Colonic mucosa (tissue), 4 donors: ENCODE measurements at regions not wholly inside any gene's neighbourhood (a gene's known extent, or its start where the extent isn't known, plus 50 kb on each side); places are given as distances from the start of the nearest gene placed in this dataset.
A peak's percentile ranks its signal among the peaks of the same experiment; 100 is the strongest.

Experiments used
- DNase-seq: peaks from one replicate; pipeline ENCODE4 v3.0.0-alpha.2; 2020
- H3K27ac ChIP-seq: fragments of 200-600 bp; one replicate; pipeline ENCODE4 v1.8.0; 2021
- H3K27me3 ChIP-seq: fragments of 200-600 bp; one replicate; pipeline ENCODE4 v1.8.0; 2021
- H3K36me3 ChIP-seq: fragments of 200-600 bp; one replicate; pipeline ENCODE4 v1.8.0; 2021
- H3K4me1 ChIP-seq: fragments of 200-600 bp; one replicate; pipeline ENCODE4 v1.8.0; 2021; ENCODE audit warnings: mild to moderate bottlenecking
- H3K4me3 ChIP-seq: fragments of 200-600 bp; one replicate; pipeline ENCODE4 v1.8.0; 2021
- H3K9ac ChIP-seq, 2 donors: one replicate each; pipeline ENCODE4 v1.7.0; 2013; ENCODE audit warnings: control low read depth in 2 of 2, low read depth in 2 of 2, low read length in 2 of 2
- H3K9me3 ChIP-seq: fragments of 200-600 bp; one replicate; pipeline ENCODE4 v1.8.0; 2021
- intact Hi-C: fragments of 100-400 bp; cut with DNase I; formaldehyde crosslinking; loops from one replicate; pipeline ENCODE4 v1.14.1; 2022
- TF ChIP-seq, protein P1 (sequence below): fragments of 200-600 bp; IDR thresholded peaks from one replicate; pipeline ENCODE4 v1.8.0; 2022; ENCODE audit warnings: antibody characterized with exemption, mild to moderate bottlenecking
- donor health status: healthy.
- donor health status: DM: no; HTN: no; CAD: no.
- donor health status: DM: no; HTN: no; CAD: no.

DNA sequence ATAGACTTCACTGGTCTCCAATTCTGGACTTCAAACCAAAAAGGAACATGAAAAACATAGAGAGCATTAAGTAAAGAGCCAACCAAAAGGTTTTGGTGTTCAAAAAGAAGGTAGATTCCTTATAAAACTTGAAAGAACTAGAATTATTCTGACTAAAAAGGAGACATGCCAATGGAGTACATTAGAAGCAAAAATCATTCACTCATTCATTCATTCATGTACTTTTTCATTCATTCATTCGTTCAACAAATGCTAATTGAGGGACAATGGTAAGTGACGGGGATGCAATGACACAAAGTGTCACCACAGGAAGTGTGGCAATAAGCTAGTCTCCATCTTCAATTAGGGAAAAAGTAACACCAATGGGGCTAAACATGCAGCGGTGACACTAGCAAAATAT, 181.0 kb upstream of the ATP11B start:
- no peaks in the 10 kb centered on the region for H3K36me3 ChIP-seq
- H3K9me3 ChIP-seq = no peaks in the 10 kb centered on the region
- H3K4me3 ChIP-seq = no peak overlapping the region
- no peak overlapping the region for H3K27ac ChIP-seq
- no peak overlapping the region for H3K9ac ChIP-seq
- H3K4me1 ChIP-seq = peaks cover 4% of the 10 kb centered on the region
- no peak for DNase-seq
- TF ChIP-seq, protein P1, sequence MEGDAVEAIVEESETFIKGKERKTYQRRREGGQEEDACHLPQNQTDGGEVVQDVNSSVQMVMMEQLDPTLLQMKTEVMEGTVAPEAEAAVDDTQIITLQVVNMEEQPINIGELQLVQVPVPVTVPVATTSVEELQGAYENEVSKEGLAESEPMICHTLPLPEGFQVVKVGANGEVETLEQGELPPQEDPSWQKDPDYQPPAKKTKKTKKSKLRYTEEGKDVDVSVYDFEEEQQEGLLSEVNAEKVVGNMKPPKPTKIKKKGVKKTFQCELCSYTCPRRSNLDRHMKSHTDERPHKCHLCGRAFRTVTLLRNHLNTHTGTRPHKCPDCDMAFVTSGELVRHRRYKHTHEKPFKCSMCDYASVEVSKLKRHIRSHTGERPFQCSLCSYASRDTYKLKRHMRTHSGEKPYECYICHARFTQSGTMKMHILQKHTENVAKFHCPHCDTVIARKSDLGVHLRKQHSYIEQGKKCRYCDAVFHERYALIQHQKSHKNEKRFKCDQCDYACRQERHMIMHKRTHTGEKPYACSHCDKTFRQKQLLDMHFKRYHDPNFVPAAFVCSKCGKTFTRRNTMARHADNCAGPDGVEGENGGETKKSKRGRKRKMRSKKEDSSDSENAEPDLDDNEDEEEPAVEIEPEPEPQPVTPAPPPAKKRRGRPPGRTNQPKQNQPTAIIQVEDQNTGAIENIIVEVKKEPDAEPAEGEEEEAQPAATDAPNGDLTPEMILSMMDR = no peak
- H3K27me3 ChIP-seq = no peaks in the 10 kb centered on the region
- intact Hi-C loops = loop anchor here (10.0 kb wide), 1 partner anchor 358 kb away; no protein-coding TSS in a partner anchor

DNA sequence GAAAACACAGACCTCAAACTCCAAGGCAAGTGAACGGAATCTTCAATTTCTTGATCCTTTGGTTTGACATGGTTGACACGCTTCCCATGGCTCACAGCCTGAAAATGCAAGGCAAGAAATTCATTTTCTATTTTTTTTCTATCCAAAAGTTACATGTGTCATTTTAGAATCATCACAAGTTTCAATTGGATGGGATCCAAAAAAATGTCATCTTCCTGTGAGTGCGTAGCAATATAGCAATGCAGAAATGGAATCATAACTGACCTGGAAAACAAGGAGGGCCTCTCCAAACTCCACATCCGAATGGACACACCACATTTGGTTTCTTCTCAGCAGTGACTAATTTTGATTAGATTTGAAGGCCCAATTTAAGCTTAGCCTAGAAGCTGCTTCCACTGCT, 175.8 kb upstream of the ATP11B start:
- H3K4me3 ChIP-seq = no peak overlapping the region
- no peaks in the 10 kb centered on the region for H3K4me1 ChIP-seq
- H3K9ac ChIP-seq = no peak overlapping the region
- DNase-seq = no peak
- no peaks in the 10 kb centered on the region for H3K9me3 ChIP-seq
- H3K27me3 ChIP-seq = no peaks in the 10 kb centered on the region
- TF ChIP-seq, protein P1 = no peak
- no peak overlapping the region for H3K27ac ChIP-seq
- no peaks in the 10 kb centered on the region for H3K36me3 ChIP-seq
- intact Hi-C loops = loop anchor here (5.0 to 10.0 kb wide), 2 partner anchors 363 to 910 kb away; no protein-coding TSS in a partner anchor

DNA sequence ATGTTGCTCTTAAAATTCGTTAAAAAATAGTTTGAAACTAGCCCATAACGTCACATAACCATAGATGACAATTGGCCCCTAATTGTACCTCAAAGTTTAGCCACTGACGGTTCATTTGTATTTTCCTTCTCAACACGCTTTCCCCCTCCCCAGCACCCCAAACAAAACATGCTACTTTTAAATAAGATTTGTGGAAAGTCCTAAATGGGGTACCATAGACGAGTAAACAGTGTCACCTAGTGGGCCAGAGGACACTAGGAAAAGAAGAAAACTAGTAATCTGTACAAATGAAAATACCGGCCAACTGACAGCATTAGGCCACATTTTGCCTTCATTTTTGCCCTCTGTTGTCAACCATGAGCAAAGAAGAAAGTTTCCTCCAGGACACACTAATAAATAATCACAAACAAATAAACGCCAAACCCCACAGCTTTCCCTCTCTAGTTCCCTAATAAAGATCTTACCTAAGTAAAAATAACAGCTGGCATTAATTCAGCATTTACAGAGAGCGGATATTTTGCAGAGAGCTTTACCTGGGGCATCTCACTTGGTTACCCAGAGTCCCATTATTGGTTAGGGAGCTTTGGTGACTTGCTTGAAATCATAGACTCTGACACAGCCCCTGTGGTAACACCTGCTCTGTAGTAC, 175.1 kb upstream of the ATP11B start:
- Histone ChIP-seq H3K27ac (no peak overlapping the region), H3K4me3 (no peak overlapping the region), H3K9me3 (no peaks in the 10 kb centered on the region), H3K9ac (no peak overlapping the region), H3K27me3 (no peaks in the 10 kb centered on the region), H3K4me1 (no peaks in the 10 kb centered on the region), H3K36me3 (no peaks in the 10 kb centered on the region)
- no peak for DNase-seq
- TF ChIP-seq, protein P1 = peak; percentile 50
- intact Hi-C loops = loop anchor here (5.0 to 10.0 kb wide), 2 partner anchors 363 to 911 kb away; no protein-coding TSS in a partner anchor

DNA sequence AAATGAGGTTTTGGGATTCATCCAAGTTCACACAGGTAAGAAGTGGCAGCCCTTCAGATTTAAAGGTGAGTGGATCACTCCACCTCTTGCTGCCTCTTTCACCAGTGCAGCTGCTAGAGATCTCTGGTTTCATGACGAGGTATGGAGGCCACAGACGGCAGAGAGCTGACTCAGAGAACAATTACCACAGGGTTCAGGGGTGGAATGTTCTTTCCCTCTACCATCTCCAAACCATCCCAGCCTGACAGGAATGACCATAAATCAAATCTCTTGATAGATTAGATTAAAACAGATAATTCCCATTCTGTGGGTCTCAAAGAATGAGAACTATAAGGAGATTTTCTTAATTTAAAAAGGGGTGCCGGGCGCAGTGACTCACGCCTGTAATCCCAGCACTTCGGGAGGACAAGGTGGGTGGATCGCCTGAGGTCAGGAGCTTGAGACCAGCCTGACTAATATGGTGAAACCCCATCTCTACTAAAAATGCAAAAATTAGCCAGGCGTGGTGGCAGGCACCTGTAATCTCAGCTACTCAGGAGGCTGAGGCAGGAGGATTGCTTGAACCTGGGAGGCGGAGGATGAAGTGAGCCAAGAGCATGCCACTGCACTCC, 174.2 kb upstream of the ATP11B start:
- Histone ChIP-seq H3K4me1 (no peaks in the 10 kb centered on the region), H3K4me3 (no peak overlapping the region), H3K9me3 (no peaks in the 10 kb centered on the region), H3K9ac (no peak overlapping the region), H3K27ac (no peak overlapping the region), H3K27me3 (no peaks in the 10 kb centered on the region), H3K36me3 (no peaks in the 10 kb centered on the region)
- DNase-seq = no peak
- TF ChIP-seq, protein P1 = no peak
- intact Hi-C loops = loop anchor here (5.0 to 10.0 kb wide), 2 partner anchors 364 to 912 kb away; no protein-coding TSS in a partner anchor

DNA sequence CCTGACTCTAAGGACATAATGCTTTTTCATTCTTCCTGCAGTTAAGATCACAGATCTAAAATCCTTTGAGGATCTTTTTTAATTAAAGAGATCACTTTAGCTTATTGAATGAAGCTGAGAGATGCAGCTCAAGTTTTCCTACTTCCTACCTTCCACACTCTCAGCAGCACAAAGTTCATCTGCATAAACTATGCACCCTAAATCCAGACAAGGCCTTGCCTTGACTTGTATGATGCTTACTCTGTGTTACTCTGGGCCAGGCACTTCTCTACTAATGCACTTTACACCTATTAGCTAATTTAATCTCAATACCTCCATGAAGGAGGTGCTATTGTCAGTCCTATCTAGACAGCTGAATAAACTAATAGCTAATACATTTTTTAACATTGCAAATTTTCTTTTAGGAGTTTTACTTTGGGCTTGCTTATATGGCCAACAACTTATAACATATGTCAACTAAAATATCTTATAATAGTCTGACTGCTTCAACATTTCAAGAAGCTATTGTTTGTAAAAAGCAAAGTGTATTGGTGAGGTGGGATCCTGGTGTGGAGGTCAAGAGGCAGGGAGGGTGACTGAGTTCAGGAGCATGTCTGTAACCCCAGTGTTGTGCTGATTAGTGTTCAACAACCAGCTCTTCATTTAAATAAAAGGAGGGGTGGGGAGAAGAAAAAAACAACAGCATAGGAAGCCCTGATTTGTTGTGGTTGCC, 172.4 kb upstream of the ATP11B start:
- Histone ChIP-seq H3K27ac (no peak overlapping the region), H3K4me3 (no peak overlapping the region), H3K27me3 (no peaks in the 10 kb centered on the region), H3K9me3 (no peaks in the 10 kb centered on the region), H3K36me3 (no peaks in the 10 kb centered on the region), H3K4me1 (no peaks in the 10 kb centered on the region), H3K9ac (no peak overlapping the region)
- DNase-seq = no peak
- intact Hi-C loops = no loop called here
- TF ChIP-seq, protein P1 = no peak
